Astrocyte of the spinal cord (primary cell): ENCODE measurements at regions not wholly inside any gene's neighbourhood (a gene's known extent, or its start where the extent isn't known, plus 50 kb on each side); places are given as distances from the start of the nearest gene placed in this dataset.

Experiments
- DNase-seq: peaks from one replicate; pipeline ENCODE4 v3.0.0; 2011; ENCODE audit warnings: low read depth, low spot score
- H3K4me3 ChIP-seq: 2 replicates; pipeline ENCODE4 v1.5.1; 2011; ENCODE audit warnings: low read depth, mild to moderate bottlenecking, low read length, moderate library complexity
- in situ Hi-C: cut with HindIII; loops from 2 replicates; pipeline ENCODE4 v1.10.0; 2017; ENCODE audit warnings: low sequenced_read_pairs
- TF ChIP-seq, protein P1 (sequence below): IDR thresholded peaks from 2 replicates; pipeline ENCODE4 v1.5.1; 2012; ENCODE audit warnings: low read depth, mild to moderate bottlenecking, low read length, inconsistent platforms

DNA sequence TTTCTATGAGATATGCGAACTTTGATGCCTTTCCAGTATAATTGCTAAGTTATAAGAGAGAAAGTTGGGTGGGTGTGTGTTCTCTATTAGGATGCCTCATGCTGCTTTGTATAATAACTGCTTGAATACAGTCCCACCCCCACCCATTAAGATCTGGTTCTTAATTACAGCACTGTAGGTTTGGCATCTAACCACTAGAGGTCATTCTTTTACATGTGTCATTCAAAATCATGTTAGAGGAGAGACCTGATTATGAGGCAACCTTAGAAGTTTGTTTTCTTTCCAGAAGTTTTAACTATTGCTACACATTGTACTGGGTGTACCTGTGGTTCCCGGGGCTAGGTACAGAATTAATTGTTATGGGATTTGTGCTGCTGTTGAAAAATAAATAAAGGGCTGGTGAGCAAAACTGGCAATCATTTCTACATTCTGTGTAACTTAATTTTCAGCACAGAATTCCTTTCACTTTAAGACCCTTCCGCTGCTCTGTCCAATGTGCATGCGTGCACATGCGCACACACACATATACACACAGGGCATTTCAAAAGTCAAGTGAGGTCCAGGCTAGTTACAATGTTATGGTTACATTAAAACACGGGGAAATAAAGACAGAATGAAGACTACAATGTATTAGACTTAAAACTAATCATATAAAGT lies 1156.3 kb downstream of the SORCS3 start:
- TF ChIP-seq, protein P1, sequence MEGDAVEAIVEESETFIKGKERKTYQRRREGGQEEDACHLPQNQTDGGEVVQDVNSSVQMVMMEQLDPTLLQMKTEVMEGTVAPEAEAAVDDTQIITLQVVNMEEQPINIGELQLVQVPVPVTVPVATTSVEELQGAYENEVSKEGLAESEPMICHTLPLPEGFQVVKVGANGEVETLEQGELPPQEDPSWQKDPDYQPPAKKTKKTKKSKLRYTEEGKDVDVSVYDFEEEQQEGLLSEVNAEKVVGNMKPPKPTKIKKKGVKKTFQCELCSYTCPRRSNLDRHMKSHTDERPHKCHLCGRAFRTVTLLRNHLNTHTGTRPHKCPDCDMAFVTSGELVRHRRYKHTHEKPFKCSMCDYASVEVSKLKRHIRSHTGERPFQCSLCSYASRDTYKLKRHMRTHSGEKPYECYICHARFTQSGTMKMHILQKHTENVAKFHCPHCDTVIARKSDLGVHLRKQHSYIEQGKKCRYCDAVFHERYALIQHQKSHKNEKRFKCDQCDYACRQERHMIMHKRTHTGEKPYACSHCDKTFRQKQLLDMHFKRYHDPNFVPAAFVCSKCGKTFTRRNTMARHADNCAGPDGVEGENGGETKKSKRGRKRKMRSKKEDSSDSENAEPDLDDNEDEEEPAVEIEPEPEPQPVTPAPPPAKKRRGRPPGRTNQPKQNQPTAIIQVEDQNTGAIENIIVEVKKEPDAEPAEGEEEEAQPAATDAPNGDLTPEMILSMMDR: peak; percentile 20
- in situ Hi-C loops: no loop called here
- DNase-seq: peak; percentile 8
- no peak overlapping the region for H3K4me3 ChIP-seq

DNA sequence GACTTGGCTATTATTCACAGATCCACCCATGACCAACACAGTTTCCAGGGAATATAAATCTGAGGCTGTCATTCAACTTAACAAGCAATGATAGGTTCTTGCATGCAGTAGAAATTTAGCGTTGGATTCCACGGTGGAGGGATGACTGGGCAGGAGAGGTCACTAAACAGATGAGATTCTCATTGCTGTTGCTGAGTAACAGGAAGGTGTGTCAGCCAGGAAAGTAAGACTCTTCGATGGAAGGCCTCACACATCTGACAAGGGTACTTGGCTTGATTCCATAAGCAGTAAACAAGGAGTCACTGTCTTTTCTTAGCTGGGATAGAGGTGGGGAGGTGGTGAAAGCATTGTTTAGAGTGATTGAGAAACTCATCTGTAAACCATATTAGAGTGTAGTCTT lies 1152.0 kb downstream of the SORCS3 start:
- TF ChIP-seq, protein P1: no peak
- DNase-seq: no peak
- no peak overlapping the region for H3K4me3 ChIP-seq
- in situ Hi-C loops: no loop called here

DNA sequence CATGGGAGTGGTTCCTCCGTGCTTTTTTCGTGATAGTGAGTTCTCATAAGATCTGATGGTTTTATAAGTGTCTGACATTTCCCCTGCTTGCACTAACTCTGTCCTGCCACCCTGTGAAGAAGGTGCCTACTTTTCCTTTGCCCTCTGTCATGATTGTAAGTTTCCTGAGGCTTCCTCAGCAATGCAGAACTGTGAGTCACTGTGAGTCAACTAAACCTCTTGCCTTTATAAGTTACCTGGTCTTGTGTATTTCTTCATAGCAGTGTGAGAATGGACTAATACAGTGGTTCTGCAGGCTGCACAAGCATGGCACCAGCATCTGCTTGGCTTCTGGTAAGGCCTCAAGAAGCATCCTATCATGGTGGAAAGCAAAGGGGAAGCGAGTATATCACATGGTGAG lies 1144.6 kb downstream of the SORCS3 start:
- in situ Hi-C loops: no loop called here
- no peak for DNase-seq
- H3K4me3 ChIP-seq: no peak overlapping the region
- TF ChIP-seq, protein P1: no peak

DNA sequence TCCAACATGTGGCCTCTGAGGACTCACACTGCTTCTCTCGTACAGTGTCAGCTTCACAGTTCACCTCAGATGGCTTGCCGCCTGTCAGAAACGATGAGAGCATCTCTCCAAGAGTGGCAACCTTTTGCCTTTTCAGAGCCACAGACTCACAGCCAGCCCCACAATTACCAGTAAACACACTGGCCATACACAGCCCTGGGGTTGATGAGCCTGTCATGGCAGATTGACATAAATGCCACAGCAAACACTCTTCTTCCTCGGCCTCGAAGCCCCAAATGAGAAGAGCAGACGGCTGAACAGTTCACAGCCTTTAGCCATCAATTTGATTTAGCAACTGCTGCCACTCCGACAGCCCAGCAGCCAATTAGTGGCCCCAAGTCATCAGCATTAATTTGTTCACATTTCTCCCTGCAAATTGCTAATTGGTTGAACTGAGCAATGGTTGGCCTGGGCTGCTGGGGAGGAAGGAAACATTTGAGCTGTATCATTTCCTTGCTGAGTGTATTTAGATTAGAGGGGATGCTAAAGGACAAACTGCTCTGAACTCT lies 1142.9 kb downstream of the SORCS3 start:
- DNase-seq: no peak
- in situ Hi-C loops: no loop called here
- TF ChIP-seq, protein P1: no peak
- H3K4me3 ChIP-seq: no peak overlapping the region

DNA sequence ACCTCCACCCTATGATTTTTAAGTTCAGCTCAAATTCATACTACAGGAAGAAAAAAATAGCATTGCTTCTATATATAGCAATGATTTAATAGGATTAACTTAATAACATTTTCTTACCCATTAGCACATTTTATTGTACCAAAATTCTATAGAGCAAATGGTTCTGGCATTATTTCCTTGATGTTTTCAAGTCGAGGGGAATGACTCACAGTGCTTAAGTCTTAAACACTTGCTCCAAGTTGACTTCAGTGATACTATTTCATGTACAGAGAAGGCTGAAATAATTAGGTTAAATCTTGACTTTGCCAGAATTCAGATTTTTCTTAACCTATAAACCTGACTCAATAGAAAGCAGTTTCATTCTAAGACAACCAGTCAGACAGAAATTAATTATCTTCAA lies 1133.8 kb downstream of the SORCS3 start:
- no peak for DNase-seq
- in situ Hi-C loops: no loop called here
- TF ChIP-seq, protein P1: no peak
- H3K4me3 ChIP-seq: no peak overlapping the region

DNA sequence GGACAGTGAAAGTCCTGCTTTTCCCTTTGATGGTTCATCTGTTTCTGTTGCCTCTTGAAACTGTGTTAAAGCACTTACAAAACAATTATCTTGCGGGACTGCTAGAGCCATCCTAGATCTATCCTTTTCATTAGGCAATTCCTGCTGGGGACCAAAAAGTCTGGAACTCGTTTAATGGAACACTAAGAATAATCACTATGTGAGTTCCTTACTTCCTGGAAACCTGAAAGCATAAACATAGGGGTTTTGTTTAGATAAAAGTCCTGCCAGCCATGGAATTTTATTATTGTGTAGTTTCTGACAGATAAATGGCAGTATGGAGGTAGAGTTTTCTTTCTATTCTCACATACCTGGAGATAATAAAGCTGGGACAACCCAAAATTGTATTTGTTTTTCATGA lies 1133.3 kb downstream of the SORCS3 start:
- in situ Hi-C loops: no loop called here
- H3K4me3 ChIP-seq: no peak overlapping the region
- TF ChIP-seq, protein P1: no peak
- DNase-seq: no peak
